SK-N-SH treated with all-trans-retinoic acid at 6 μM for 48 hours (cell line): ENCODE measurements at regions not wholly inside any gene's neighbourhood (a gene's known extent, or its start where the extent isn't known, plus 50 kb on each side); places are given as distances from the start of the nearest gene placed in this dataset.

Experiments
- ARNTL ChIP-seq: fragments of 450-650 bp; formaldehyde crosslinking; IDR thresholded peaks from 2 replicates; pipeline ENCODE4 v1.5.0; 2020; ENCODE audit warnings: low read depth, mild to moderate bottlenecking, moderate library complexity, borderline replicate concordance
- ZNF565 ChIP-seq: fragments of 450-650 bp; formaldehyde crosslinking; conservative IDR thresholded peaks from 2 replicates; pipeline ENCODE4 v1.5.0; 2020; ENCODE audit warnings: low read depth, mild to moderate bottlenecking, moderate library complexity
- ZNF70 ChIP-seq: fragments of 450-650 bp; formaldehyde crosslinking; IDR thresholded peaks from 2 replicates; pipeline ENCODE4 v1.5.0; 2020; ENCODE audit warnings: mild to moderate bottlenecking, moderate library complexity

- TF ChIP-seq ZNF70 (CRISPR knock-in tag), result no peak
- no peak for TF ChIP-seq ZNF565 (CRISPR knock-in tag)
- TF ChIP-seq ARNTL, result no peak
Measured at GRCh38 chr3:81380234-81380633, 381.2 kb downstream of the GBE1 start.
